ENCODE measurements at regions not wholly inside any gene's neighbourhood (a gene's known extent, or its start where the extent isn't known, plus 50 kb on each side); places are given as distances from the start of the nearest gene placed in this dataset.

GRCh38 chr12:30180602-30181001, 396.9 kb upstream of the TMTC1 start:
- TF ChIP-seq, protein P1, sequence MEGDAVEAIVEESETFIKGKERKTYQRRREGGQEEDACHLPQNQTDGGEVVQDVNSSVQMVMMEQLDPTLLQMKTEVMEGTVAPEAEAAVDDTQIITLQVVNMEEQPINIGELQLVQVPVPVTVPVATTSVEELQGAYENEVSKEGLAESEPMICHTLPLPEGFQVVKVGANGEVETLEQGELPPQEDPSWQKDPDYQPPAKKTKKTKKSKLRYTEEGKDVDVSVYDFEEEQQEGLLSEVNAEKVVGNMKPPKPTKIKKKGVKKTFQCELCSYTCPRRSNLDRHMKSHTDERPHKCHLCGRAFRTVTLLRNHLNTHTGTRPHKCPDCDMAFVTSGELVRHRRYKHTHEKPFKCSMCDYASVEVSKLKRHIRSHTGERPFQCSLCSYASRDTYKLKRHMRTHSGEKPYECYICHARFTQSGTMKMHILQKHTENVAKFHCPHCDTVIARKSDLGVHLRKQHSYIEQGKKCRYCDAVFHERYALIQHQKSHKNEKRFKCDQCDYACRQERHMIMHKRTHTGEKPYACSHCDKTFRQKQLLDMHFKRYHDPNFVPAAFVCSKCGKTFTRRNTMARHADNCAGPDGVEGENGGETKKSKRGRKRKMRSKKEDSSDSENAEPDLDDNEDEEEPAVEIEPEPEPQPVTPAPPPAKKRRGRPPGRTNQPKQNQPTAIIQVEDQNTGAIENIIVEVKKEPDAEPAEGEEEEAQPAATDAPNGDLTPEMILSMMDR (IDR thresholded peaks at IDR 0.05) = no peak
- TF ChIP-seq POLR2A (IDR thresholded peaks at IDR 0.05) = no peak
